ENCODE measurements at regions not wholly inside any gene's neighbourhood (a gene's known extent, or its start where the extent isn't known, plus 50 kb on each side); places are given as distances from the start of the nearest gene placed in this dataset.
"Not testable (repeated sequence)": the region's sequence is repeated elsewhere in the genome, so short reads cannot be mapped to it uniquely, and the experiment has no call there.

- peak; percentile 94 for DNase-seq (ENCODE audit: low spot score)
Measured at GRCh38 chr6:26234421-26235301, 130.3 kb upstream of the BTN3A2 start.

GRCh38 chr6:26235302-26235670, 129.7 kb upstream of the BTN3A2 start:
- DNase-seq (ENCODE audit: low spot score) = peak; percentile 65

GRCh38 chr6:26239415-26239814, 125.6 kb upstream of the BTN3A2 start:
- not testable (repeated sequence) for DNase-seq (ENCODE audit: low spot score)

GRCh38 chr6:26240157-26241032, 124.6 kb upstream of the BTN3A2 start:
- DNase-seq (ENCODE audit: low spot score) = no peak

- no peak for DNase-seq (ENCODE audit: low spot score)
Measured at GRCh38 chr6:26241033-26241895, 123.7 kb upstream of the BTN3A2 start.

GRCh38 chr6:26243132-26243531, 121.9 kb upstream of the BTN3A2 start:
- no peak for DNase-seq (ENCODE audit: low spot score)

GRCh38 chr6:26243752-26244151, 121.2 kb upstream of the BTN3A2 start:
- DNase-seq (ENCODE audit: low spot score) = no peak

- DNase-seq (ENCODE audit: low spot score) = no peak
Measured at GRCh38 chr6:26246058-26246457, 118.9 kb upstream of the BTN3A2 start.

- no peak for DNase-seq (ENCODE audit: low spot score)
Measured at GRCh38 chr6:26246553-26246952, 118.4 kb upstream of the BTN3A2 start.

- DNase-seq (ENCODE audit: low spot score) = no peak
Measured at GRCh38 chr6:26249707-26249956, 115.4 kb upstream of the BTN3A2 start.

GRCh38 chr6:26249957-26250697, 114.9 kb upstream of the BTN3A2 start:
- DNase-seq (ENCODE audit: low spot score) = peak; percentile 94

- DNase-seq (ENCODE audit: low spot score) = no peak
Measured at GRCh38 chr6:26250698-26251044, 114.3 kb upstream of the BTN3A2 start.

GRCh38 chr6:26251354-26252076, 113.5 kb upstream of the BTN3A2 start:
- DNase-seq (ENCODE audit: low spot score) = peak; percentile 98

- no peak for DNase-seq (ENCODE audit: low spot score)
Measured at GRCh38 chr6:26252077-26252472, 112.9 kb upstream of the BTN3A2 start.

GRCh38 chr6:26254724-26255123, 110.3 kb upstream of the BTN3A2 start:
- no peak for DNase-seq (ENCODE audit: low spot score)

- no peak for DNase-seq (ENCODE audit: low spot score)
Measured at GRCh38 chr6:26257272-26257671, 107.7 kb upstream of the BTN3A2 start.

- no peak for DNase-seq (ENCODE audit: low spot score)
Measured at GRCh38 chr6:26258212-26258977, 106.6 kb upstream of the BTN3A2 start.

GRCh38 chr6:26260110-26260637, 104.8 kb upstream of the BTN3A2 start:
- no peak for DNase-seq (ENCODE audit: low spot score)

GRCh38 chr6:26260725-26261490, 104.1 kb upstream of the BTN3A2 start:
- no peak for DNase-seq (ENCODE audit: low spot score)
